ENCODE measurements at regions not wholly inside any gene's neighbourhood (a gene's known extent, or its start where the extent isn't known, plus 50 kb on each side); places are given as distances from the start of the nearest gene placed in this dataset.
"Not testable (repeated sequence)": the region's sequence is repeated elsewhere in the genome, so short reads cannot be mapped to it uniquely, and the experiment has no call there.

- intact Hi-C loops (cut with DNase I): no loop called here
- Histone ChIP-seq H3K4me3 (no peak overlapping the region), H3K27me3 (no peaks in the 10 kb centered on the region), H3K27ac (no peak overlapping the region), H3K4me1 (no peaks in the 10 kb centered on the region), H3K36me3 (no peaks in the 10 kb centered on the region), H3K9me3 (peaks cover 0 to 16% of the 10 kb centered on the region in 2 donors)
- DNase-seq: no peak
- TF ChIP-seq CTCF (IDR thresholded peaks at IDR 0.05): no peak
- no peak for ATAC-seq
Observed at GRCh38 chr21:20187028-20187427, 811.2 kb upstream of the NCAM2 start.

DNA sequence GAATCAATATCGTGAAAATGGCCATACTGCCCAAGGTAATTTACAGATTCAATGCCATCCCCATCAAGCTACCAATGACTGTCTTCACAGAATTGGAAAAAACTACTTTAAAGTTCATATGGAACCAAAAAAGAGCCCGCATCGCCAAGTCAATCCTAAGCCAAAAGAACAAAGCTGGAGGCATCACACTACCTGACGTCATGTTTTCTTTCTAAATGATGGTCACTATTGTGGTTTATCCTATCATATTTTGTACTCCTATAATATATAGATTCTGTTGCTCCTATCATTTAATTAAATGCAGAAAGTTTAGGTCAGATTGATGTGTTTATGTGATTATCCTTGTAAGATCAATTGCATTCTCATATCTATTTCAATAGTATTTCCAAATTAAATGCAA lies 796.9 kb upstream of the NCAM2 start:
- H3K27me3 ChIP-seq; DNase-seq; ATAC-seq; H3K4me3 ChIP-seq; intact Hi-C loops (cut with DNase I); H3K27ac ChIP-seq; H3K36me3 ChIP-seq; H3K4me1 ChIP-seq; H3K9me3 ChIP-seq: not testable (repeated sequence)

DNA sequence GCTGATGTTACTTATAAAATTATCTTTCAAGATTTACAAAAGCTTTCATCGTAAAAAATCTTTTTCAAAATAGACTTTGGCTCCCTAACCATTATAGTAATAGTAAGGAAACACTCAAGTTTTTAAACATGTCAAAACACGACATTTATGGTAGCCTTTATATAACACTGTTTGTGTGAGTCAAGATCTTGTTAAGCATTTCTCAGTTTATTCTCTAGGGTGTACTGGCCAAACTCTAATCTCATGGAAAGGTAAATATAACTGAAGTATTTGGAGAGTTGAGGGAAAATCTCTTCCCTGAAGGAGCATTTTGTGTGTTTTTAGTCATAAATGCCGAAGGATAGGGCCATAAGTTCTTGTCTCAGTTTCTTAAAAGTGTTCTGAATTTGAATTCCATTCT lies 790.9 kb upstream of the NCAM2 start:
- intact Hi-C loops (cut with DNase I): no loop called here

GRCh38 chr21:20215959-20216358 lies 782.2 kb upstream of the NCAM2 start:
- intact Hi-C loops (cut with DNase I): no loop called here
- no peak overlapping the region for H3K4me3 ChIP-seq
- no peak for TF ChIP-seq CTCF (IDR thresholded peaks at IDR 0.05)
- no peaks in the 10 kb centered on the region for H3K27me3 ChIP-seq
- peaks cover 0 to 10% of the 10 kb centered on the region in 2 donors for H3K9me3 ChIP-seq
- H3K36me3 ChIP-seq: no peaks in the 10 kb centered on the region
- no peak overlapping the region for H3K27ac ChIP-seq
- ATAC-seq: no peak
- no peak for DNase-seq
- H3K4me1 ChIP-seq: no peaks in the 10 kb centered on the region

More for the DNA sequence above, 790.9 kb upstream of the NCAM2 start:
- no peak overlapping the region for H3K27ac ChIP-seq
- no peak for TF ChIP-seq CTCF (IDR thresholded peaks at IDR 0.05)
- no peaks in the 10 kb centered on the region for H3K4me1 ChIP-seq
- DNase-seq (peak in 1 of 4 donors; percentile 10), ATAC-seq (peak; percentile 96)
- no peaks in the 10 kb centered on the region for H3K9me3 ChIP-seq
- no peaks in the 10 kb centered on the region for H3K36me3 ChIP-seq
- no peak overlapping the region for H3K4me3 ChIP-seq
- H3K27me3 ChIP-seq: no peaks in the 10 kb centered on the region

DNA sequence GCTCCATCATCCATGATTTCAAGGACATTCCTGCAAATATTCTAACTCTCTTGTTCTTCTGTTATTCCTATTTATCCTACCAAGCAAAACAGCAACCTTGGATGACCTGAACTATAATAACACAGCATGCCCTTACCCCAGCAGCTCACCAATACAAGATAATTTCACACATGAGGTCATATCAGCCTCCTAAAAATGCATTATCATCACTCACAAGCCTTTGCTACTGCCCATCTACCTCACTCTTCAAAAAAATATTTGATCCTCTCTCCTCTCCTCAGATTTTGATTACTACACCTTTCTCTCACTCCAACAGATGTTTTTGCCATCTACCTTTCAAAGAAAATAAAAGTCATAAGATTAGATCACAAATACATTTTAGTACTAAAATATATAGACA lies 777.6 kb upstream of the NCAM2 start:
- TF ChIP-seq CTCF (IDR thresholded peaks at IDR 0.05): no peak
- H3K36me3 ChIP-seq: no peaks in the 10 kb centered on the region
- no peak overlapping the region for H3K27ac ChIP-seq
- ATAC-seq: no peak
- DNase-seq: no peak
- no peaks in the 10 kb centered on the region for H3K4me1 ChIP-seq
- H3K4me3 ChIP-seq: no peak overlapping the region
- H3K27me3 ChIP-seq: no peaks in the 10 kb centered on the region
- intact Hi-C loops (cut with DNase I): no loop called here
- H3K9me3 ChIP-seq: no peaks in the 10 kb centered on the region

DNA sequence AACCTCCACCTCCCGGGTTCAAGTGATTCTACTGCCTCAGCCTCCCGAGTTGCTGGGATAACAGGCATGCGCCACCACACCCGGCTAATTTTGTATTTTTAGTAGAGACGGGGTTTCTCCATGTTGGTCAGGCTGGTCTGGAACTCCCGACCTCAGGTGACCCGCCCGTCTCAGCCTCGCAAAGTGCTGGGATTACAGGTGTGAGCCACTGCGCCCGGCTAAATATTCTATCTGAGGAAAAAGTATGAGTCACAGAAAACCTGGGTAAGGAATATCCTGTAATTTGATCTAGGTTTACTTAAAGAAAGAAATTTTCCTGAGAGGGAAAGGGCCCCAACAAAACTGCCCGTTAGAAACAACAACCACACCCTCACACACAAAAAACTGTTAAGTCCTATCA lies 776.2 kb upstream of the NCAM2 start:
- intact Hi-C loops (cut with DNase I); ATAC-seq; H3K4me3 ChIP-seq; H3K9me3 ChIP-seq; H3K27me3 ChIP-seq; H3K36me3 ChIP-seq; H3K4me1 ChIP-seq; H3K27ac ChIP-seq: not testable (repeated sequence)
- DNase-seq: peak in 1 of 4 donors; percentile 51

DNA sequence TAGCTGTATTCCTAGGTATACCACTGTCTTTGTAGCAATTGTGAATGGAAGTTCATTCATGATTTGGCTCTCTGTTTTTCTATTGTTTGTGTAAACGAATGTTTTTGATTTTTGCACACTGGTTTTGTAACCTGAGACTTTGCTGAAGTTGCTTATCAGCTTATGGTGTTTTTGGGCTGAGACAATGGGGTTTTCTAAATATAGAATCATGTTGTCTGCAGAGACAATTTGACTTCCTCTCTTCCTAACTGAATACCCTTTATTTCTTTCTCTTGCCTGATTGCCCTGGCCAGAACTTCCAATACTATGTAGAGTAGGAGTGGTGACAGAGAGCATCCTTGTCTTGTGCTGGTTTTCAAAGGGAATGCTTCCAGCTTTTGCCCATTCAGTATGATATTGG lies 761.6 kb upstream of the NCAM2 start:
- H3K27ac ChIP-seq; H3K4me3 ChIP-seq; H3K27me3 ChIP-seq; intact Hi-C loops (cut with DNase I); ATAC-seq; H3K4me1 ChIP-seq; DNase-seq; H3K36me3 ChIP-seq: not testable (repeated sequence)
- peaks cover 0 to 19% of the 10 kb centered on the region in 2 donors for H3K9me3 ChIP-seq

Measured in left lung (tissue), 4 donors.